ENCODE measurements at regions not wholly inside any gene's neighbourhood (a gene's known extent, or its start where the extent isn't known, plus 50 kb on each side); places are given as distances from the start of the nearest gene placed in this dataset.
"Not testable (repeated sequence)": the region's sequence is repeated elsewhere in the genome, so short reads cannot be mapped to it uniquely, and the experiment has no call there.

- Mint-ChIP-seq H3K4me1 (peaks cover 21% of the 10 kb centered on the region), H3K27ac (peak overlapping the region; percentile 69)
- not testable (repeated sequence) for H3K36me3 Mint-ChIP-seq; DNase-seq; H3K4me3 Mint-ChIP-seq; H3K27me3 Mint-ChIP-seq; H3K9me3 Mint-ChIP-seq; ATAC-seq (ENCODE audit: low read depth)
- POLR2A ChIA-PET, result interaction anchor here (0.9 to 1.0 kb wide), 2 partner anchors 8 to 9 kb away, joined by 3 to 6 read pairs; no protein-coding TSS in a partner anchor
Observed at GRCh38 chr12:96108941-96109340, 73.6 kb upstream of the LTA4H start.

GRCh38 chr12:96112733-96113132, 77.3 kb upstream of the LTA4H start:
- ATAC-seq (ENCODE audit: low read depth), result no peak
- Mint-ChIP-seq H3K9me3 (no peaks in the 10 kb centered on the region), H3K4me3 (no peak overlapping the region), H3K27me3 (peaks cover 7% of the 10 kb centered on the region), H3K27ac (no peak overlapping the region), H3K36me3 (peaks cover 2% of the 10 kb centered on the region), H3K4me1 (peaks cover 14% of the 10 kb centered on the region)
- POLR2A ChIA-PET, result no interaction called here
- no peak for DNase-seq

- DNase-seq (no peak), ATAC-seq (ENCODE audit: low read depth) (no peak)
- Mint-ChIP-seq H3K27me3 (peaks cover 7% of the 10 kb centered on the region), H3K4me1 (peaks cover 15% of the 10 kb centered on the region), H3K9me3 (no peaks in the 10 kb centered on the region), H3K4me3 (no peak overlapping the region), H3K36me3 (peaks cover 2% of the 10 kb centered on the region), H3K27ac (no peak overlapping the region)
- POLR2A ChIA-PET, result interaction anchor here (1.0 kb wide), 1 partner anchor 9 kb away, joined by 3 read pairs; no protein-coding TSS in a partner anchor
Observed at GRCh38 chr12:96117460-96117859, 76.7 kb upstream of the ELK3 start.

GRCh38 chr12:96120359-96121100, 73.6 kb upstream of the ELK3 start:
- H3K36me3 Mint-ChIP-seq, result peaks cover 2% of the 10 kb centered on the region
- H3K27ac Mint-ChIP-seq, result no peak overlapping the region
- POLR2A ChIA-PET, result no interaction called here
- H3K27me3 Mint-ChIP-seq, result peaks cover 3% of the 10 kb centered on the region
- DNase-seq, result no peak
- H3K4me1 Mint-ChIP-seq, result peaks cover 15% of the 10 kb centered on the region
- no peak overlapping the region for H3K4me3 Mint-ChIP-seq
- peak; percentile 47 for ATAC-seq (ENCODE audit: low read depth)
- no peaks in the 10 kb centered on the region for H3K9me3 Mint-ChIP-seq

- Mint-ChIP-seq H3K4me1 (peaks cover 15% of the 10 kb centered on the region), H3K9me3 (no peaks in the 10 kb centered on the region), H3K27me3 (peaks cover 3% of the 10 kb centered on the region), H3K36me3 (peaks cover 2% of the 10 kb centered on the region), H3K4me3 (peak overlapping the region; percentile 31), H3K27ac (no peak overlapping the region)
- POLR2A ChIA-PET, result interaction anchor here (0.7 kb wide), 1 partner anchor 86 kb away, joined by 3 read pairs; the partner anchor contains the start of gene LTA4H
- DNase-seq (no peak), ATAC-seq (ENCODE audit: low read depth) (peak; percentile 39)
Observed at GRCh38 chr12:96121271-96121711, 72.9 kb upstream of the ELK3 start.

DNA sequence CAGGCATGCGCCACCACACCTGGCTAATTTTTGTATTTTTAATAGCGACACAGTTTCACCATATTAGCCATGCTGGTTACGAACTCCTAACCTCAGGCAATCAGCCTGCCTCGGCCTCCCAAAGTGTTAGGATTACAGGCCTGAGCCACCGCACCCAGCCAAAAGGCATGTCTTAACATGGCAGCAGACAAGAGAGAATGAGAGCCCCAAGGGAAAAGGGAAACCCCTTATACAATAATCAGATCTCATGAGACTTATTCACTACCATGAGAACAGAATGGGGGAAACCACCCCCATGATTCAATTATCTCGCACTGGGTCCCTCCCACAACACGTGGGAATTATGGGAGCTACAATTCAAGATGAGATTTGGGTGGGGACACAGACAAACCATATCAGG, 65.9 kb upstream of the ELK3 start:
- H3K4me3 Mint-ChIP-seq; H3K9me3 Mint-ChIP-seq; H3K36me3 Mint-ChIP-seq; POLR2A ChIA-PET; H3K4me1 Mint-ChIP-seq; H3K27ac Mint-ChIP-seq; ATAC-seq (ENCODE audit: low read depth); DNase-seq: not testable (repeated sequence)
- peaks cover 14% of the 10 kb centered on the region for H3K27me3 Mint-ChIP-seq

GRCh38 chr12:96130396-96131059, 63.6 kb upstream of the ELK3 start:
- Mint-ChIP-seq H3K27me3 (peaks cover 11% of the 10 kb centered on the region), H3K9me3 (no peaks in the 10 kb centered on the region), H3K4me3 (no peak overlapping the region), H3K4me1 (peaks cover 16% of the 10 kb centered on the region), H3K36me3 (no peaks in the 10 kb centered on the region), H3K27ac (no peak overlapping the region)
- DNase-seq (no peak), ATAC-seq (ENCODE audit: low read depth) (no peak)
- POLR2A ChIA-PET, result no interaction called here

GRCh38 chr12:96131230-96131788, 62.9 kb upstream of the ELK3 start:
- Mint-ChIP-seq H3K27ac (no peak overlapping the region), H3K9me3 (no peaks in the 10 kb centered on the region), H3K4me1 (peaks cover 19% of the 10 kb centered on the region), H3K4me3 (no peak overlapping the region), H3K36me3 (no peaks in the 10 kb centered on the region), H3K27me3 (peaks cover 13% of the 10 kb centered on the region)
- POLR2A ChIA-PET, result no interaction called here
- ATAC-seq (ENCODE audit: low read depth) (no peak), DNase-seq (no peak)

- Mint-ChIP-seq H3K27ac (no peak overlapping the region), H3K27me3 (peaks cover 13% of the 10 kb centered on the region), H3K36me3 (no peaks in the 10 kb centered on the region), H3K4me3 (no peak overlapping the region), H3K4me1 (peaks cover 23% of the 10 kb centered on the region), H3K9me3 (no peaks in the 10 kb centered on the region)
- ATAC-seq (ENCODE audit: low read depth) (peak; percentile 54), DNase-seq (no peak)
- POLR2A ChIA-PET, result interaction anchor here (0.6 kb wide), 1 partner anchor 38 kb away, joined by 3 read pairs; no protein-coding TSS in a partner anchor
Observed at GRCh38 chr12:96132819-96133218, 61.4 kb upstream of the ELK3 start.

DNA sequence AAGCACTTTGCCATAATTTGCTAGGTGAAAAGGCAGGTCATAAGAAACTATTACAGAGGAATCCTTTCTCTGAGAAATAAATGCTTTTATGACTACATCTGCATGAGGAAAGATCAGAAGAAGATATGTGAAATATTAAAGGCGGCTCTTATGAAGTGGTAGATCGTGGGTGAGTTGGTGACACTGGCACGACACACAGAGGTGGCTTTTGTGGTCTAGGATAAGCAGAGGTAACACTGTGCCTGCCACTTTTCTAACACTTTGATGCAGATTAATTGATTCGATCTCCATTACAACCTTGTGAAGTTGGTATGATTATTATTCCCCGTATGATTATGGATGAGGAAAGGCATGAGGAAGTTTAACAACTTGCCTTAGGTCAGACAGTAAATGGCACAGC, 60.0 kb upstream of the ELK3 start:
- H3K9me3 Mint-ChIP-seq, result no peaks in the 10 kb centered on the region
- peaks cover 23% of the 10 kb centered on the region for H3K4me1 Mint-ChIP-seq
- DNase-seq, result no peak
- H3K27ac Mint-ChIP-seq, result no peak overlapping the region
- no peak for ATAC-seq (ENCODE audit: low read depth)
- H3K27me3 Mint-ChIP-seq, result peaks cover 13% of the 10 kb centered on the region
- no peaks in the 10 kb centered on the region for H3K36me3 Mint-ChIP-seq
- no peak overlapping the region for H3K4me3 Mint-ChIP-seq
- POLR2A ChIA-PET, result no interaction called here

- Mint-ChIP-seq H3K4me1 (peaks cover 23% of the 10 kb centered on the region), H3K9me3 (peaks cover 1% of the 10 kb centered on the region), H3K27ac (no peak overlapping the region), H3K36me3 (peaks cover 3% of the 10 kb centered on the region), H3K27me3 (peaks cover 2% of the 10 kb centered on the region), H3K4me3 (no peak overlapping the region)
- POLR2A ChIA-PET, result no interaction called here
- DNase-seq, result no peak
- ATAC-seq (ENCODE audit: low read depth), result no peak
Observed at GRCh38 chr12:96136161-96136560, 58.0 kb upstream of the ELK3 start.

DNA sequence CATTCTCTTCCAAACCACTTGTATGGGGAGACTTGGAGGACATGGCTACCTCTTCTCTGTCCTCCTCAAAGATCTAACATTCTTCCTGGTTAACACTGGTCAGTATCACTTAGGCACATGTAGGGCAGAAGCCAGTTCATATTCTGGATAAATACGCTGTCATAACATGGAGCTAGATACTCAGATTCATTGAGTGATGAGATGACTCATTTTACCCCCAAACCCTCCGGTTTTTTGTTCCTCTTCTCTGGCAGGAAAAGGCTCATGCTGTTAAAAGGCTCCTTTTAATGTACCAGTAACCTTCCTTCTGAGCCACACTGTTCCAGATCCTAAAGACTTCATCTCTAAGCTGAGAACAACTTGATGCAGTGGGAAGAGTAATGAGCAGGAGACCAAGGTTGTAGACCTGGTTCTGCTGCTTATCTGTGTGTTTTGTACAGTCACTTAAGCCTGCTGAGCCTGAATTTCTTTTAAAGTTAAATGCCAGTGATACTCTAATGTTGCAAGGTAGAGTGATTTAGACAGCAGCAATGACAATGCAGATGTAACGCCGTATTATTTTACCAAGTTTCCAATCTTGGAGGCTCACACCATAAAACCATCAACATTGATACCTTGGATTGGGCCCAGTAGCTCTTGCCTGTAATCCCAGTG, 57.3 kb upstream of the ELK3 start:
- H3K9me3 Mint-ChIP-seq, result peaks cover 1% of the 10 kb centered on the region
- peaks cover 2% of the 10 kb centered on the region for H3K27me3 Mint-ChIP-seq
- H3K36me3 Mint-ChIP-seq, result peaks cover 3% of the 10 kb centered on the region
- ATAC-seq (ENCODE audit: low read depth), result no peak
- POLR2A ChIA-PET, result no interaction called here
- no peak overlapping the region for H3K4me3 Mint-ChIP-seq
- no peak for DNase-seq
- peaks cover 20% of the 10 kb centered on the region for H3K4me1 Mint-ChIP-seq
- peak overlapping the region; percentile 34 for H3K27ac Mint-ChIP-seq

DNA sequence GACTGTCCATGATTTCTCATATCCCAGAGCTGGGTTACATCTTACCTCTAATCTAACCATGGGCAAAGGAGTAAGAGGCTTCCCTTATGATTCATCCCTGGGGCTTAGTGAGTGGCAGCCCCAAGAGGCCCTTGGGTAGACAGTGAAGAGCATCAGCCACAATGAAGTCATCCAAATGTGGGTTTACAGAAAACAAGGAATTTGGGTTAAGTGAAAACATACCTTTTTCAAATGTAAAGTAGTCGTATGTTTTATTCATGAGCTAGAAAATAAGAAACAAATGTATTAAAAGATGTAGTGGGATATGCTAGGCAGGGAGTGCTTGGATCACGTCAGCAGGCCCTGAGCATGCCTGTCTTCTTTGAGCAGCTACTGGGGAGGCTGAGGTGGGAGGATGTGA, 54.0 kb upstream of the ELK3 start:
- Mint-ChIP-seq H3K27me3 (peaks cover 2% of the 10 kb centered on the region), H3K36me3 (peaks cover 6% of the 10 kb centered on the region), H3K4me3 (no peak overlapping the region), H3K9me3 (peaks cover 1% of the 10 kb centered on the region), H3K27ac (no peak overlapping the region), H3K4me1 (peaks cover 30% of the 10 kb centered on the region)
- POLR2A ChIA-PET, result no interaction called here
- ATAC-seq (ENCODE audit: low read depth) (no peak), DNase-seq (no peak)
